H9 (cell line): ENCODE measurements at regions not wholly inside any gene's neighbourhood (a gene's known extent, or its start where the extent isn't known, plus 50 kb on each side); places are given as distances from the start of the nearest gene placed in this dataset.

Experiments used
- DNase-seq: peaks from one replicate; pipeline ENCODE4 v3.0.0-alpha.2; 2017
- H2AFZ ChIP-seq: one replicate; pipeline ENCODE4 v1.6.1; 2013; ENCODE audit warnings: mild to moderate bottlenecking, low read length, control low read depth, moderate library complexity
- H2AK5ac ChIP-seq: 2 replicates; pipeline ENCODE4 v1.6.1; 2013; ENCODE audit warnings: low read length, control low read depth, mixed read lengths; ENCODE audit not compliant: insufficient read length
- H2BK120ac ChIP-seq: one replicate; pipeline ENCODE4 v1.6.1; 2013; ENCODE audit warnings: low read depth, mild to moderate bottlenecking, low read length, control low read depth, inconsistent platforms; ENCODE audit not compliant: poor library complexity, severe bottlenecking
- H2BK12ac ChIP-seq: 2 replicates; pipeline ENCODE4 v1.6.1; 2013; ENCODE audit warnings: low read length, control low read depth, mixed read lengths, low read depth; ENCODE audit not compliant: insufficient read length
- H2BK15ac ChIP-seq: 2 replicates; pipeline ENCODE4 v1.6.1; 2013; ENCODE audit warnings: low read depth, low read length, control low read depth
- H2BK20ac ChIP-seq: one replicate; pipeline ENCODE4 v1.6.1; 2013; ENCODE audit warnings: low read depth, mild to moderate bottlenecking, low read length, control low read depth, inconsistent platforms; ENCODE audit not compliant: poor library complexity, severe bottlenecking
- H2BK5ac ChIP-seq: 2 replicates; pipeline ENCODE4 v1.6.1; 2013; ENCODE audit warnings: low read length, control low read depth, mixed read lengths; ENCODE audit not compliant: insufficient read length
- H3K14ac ChIP-seq: 2 replicates; pipeline ENCODE4 v1.6.1; 2013; ENCODE audit warnings: low read length, control low read depth; ENCODE audit not compliant: insufficient read depth
- H3K18ac ChIP-seq: 2 replicates; pipeline ENCODE4 v1.6.1; 2013; ENCODE audit warnings: low read depth, mild to moderate bottlenecking, mixed read lengths, low read length, control low read depth; ENCODE audit not compliant: insufficient read length
- H3K23ac ChIP-seq: 2 replicates; pipeline ENCODE4 v1.6.1; 2013; ENCODE audit warnings: low read length, control low read depth, mixed read lengths, low read depth; ENCODE audit not compliant: insufficient read length
- H3K23me2 ChIP-seq: 2 replicates; pipeline ENCODE4 v1.6.1; 2013; ENCODE audit warnings: low read depth, mild to moderate bottlenecking, mixed read lengths, low read length, control low read depth; ENCODE audit not compliant: insufficient read length, poor library complexity, severe bottlenecking
- H3K27ac ChIP-seq: 2 replicates; pipeline ENCODE4 v1.5.1; 2013; ENCODE audit warnings: low read length, control low read depth, mixed read lengths, low read depth; ENCODE audit not compliant: insufficient read length
- H3K27me3 ChIP-seq: 2 replicates; pipeline ENCODE4 v1.6.1; 2013; ENCODE audit warnings: low read length, control low read depth, inconsistent platforms; ENCODE audit not compliant: insufficient read depth
- H3K4ac ChIP-seq: 2 replicates; pipeline ENCODE4 v1.6.1; 2013; ENCODE audit warnings: low read depth, mild to moderate bottlenecking, control low read depth, inconsistent platforms, low read length, moderate library complexity
- H3K4me1 ChIP-seq: 2 replicates; pipeline ENCODE4 v1.6.1; 2013; ENCODE audit warnings: low read length, control low read depth, inconsistent platforms; ENCODE audit not compliant: insufficient read depth
- H3K4me2 ChIP-seq: 2 replicates; pipeline ENCODE4 v1.6.1; 2013; ENCODE audit warnings: low read length, control low read depth, mixed read lengths; ENCODE audit not compliant: insufficient read length, insufficient read depth
- H3K56ac ChIP-seq: 2 replicates; pipeline ENCODE4 v1.6.1; 2013; ENCODE audit warnings: low read depth, mild to moderate bottlenecking, mixed read lengths, low read length, control low read depth; ENCODE audit not compliant: insufficient read length
- H3K79me1 ChIP-seq: 2 replicates; pipeline ENCODE4 v1.6.1; 2013; ENCODE audit warnings: low read depth, mild to moderate bottlenecking, moderate library complexity, low read length, control low read depth, inconsistent platforms; ENCODE audit not compliant: insufficient read depth, poor library complexity, severe bottlenecking
- H3K79me2 ChIP-seq: 2 replicates; pipeline ENCODE4 v1.6.1; 2013; ENCODE audit warnings: low read length, control low read depth, inconsistent platforms; ENCODE audit not compliant: insufficient read depth
- H3K9ac ChIP-seq: 2 replicates; pipeline ENCODE4 v1.6.1; 2013; ENCODE audit warnings: low read length, control low read depth, mixed read lengths; ENCODE audit not compliant: insufficient read length; ENCODE audit errors: extremely low read depth
- H3K9me3 ChIP-seq: one replicate; pipeline ENCODE4 v1.6.1; 2013; ENCODE audit warnings: low read depth, low read length, inconsistent platforms; ENCODE audit not compliant: control insufficient read depth
- H3T11ph ChIP-seq: one replicate; pipeline ENCODE4 v1.6.1; 2013; ENCODE audit warnings: mild to moderate bottlenecking, low read length, control low read depth, inconsistent platforms
- H4K20me1 ChIP-seq: one replicate; pipeline ENCODE4 v1.6.1; 2013; ENCODE audit not compliant: control insufficient read depth, insufficient read length, insufficient read depth
- H4K5ac ChIP-seq: 2 replicates; pipeline ENCODE4 v1.6.1; 2013; ENCODE audit warnings: low read depth, mild to moderate bottlenecking, mixed read lengths, low read length, control low read depth; ENCODE audit not compliant: insufficient read length
- H4K8ac ChIP-seq: replicated peaks from 2 replicates; pipeline ENCODE4 v1.6.1; 2013; ENCODE audit warnings: low read length, control low read depth, mixed read lengths, low read depth; ENCODE audit not compliant: insufficient read length
- H4K91ac ChIP-seq: 2 replicates; pipeline ENCODE4 v1.6.1; 2013; ENCODE audit warnings: low read depth, mild to moderate bottlenecking, moderate library complexity, mixed read lengths, low read length, control low read depth; ENCODE audit not compliant: insufficient read length
- H3K27ac Mint-ChIP-seq, 3 experiments: 2 replicates in 2 of 3; 3 replicates in 1 of 3; pipeline ENCODE4 v1.8.0; 2020 to 2021; ENCODE audit warnings: mixed read lengths in 3 of 3, mild to moderate bottlenecking in 1 of 3, moderate library complexity in 1 of 3
- H3K27me3 Mint-ChIP-seq: 2 replicates; pipeline ENCODE4 v1.8.0; 2021; ENCODE audit warnings: low read depth, mild to moderate bottlenecking, moderate library complexity, mixed read lengths
- H3K36me3 Mint-ChIP-seq, 3 experiments: 2 replicates in 2 of 3; 3 replicates in 1 of 3; pipeline ENCODE4 v1.8.0; 2020 to 2021; ENCODE audit warnings: low read depth in 3 of 3, mixed read lengths in 3 of 3; ENCODE audit not compliant: insufficient read depth in 1 of 3
- H3K4me1 Mint-ChIP-seq, 2 experiments: 2 replicates each; pipeline ENCODE4 v1.8.0; 2020; ENCODE audit warnings: mixed read lengths in 2 of 2
- H3K4me3 Mint-ChIP-seq, 2 experiments: 2 replicates in 1 of 2; 3 replicates in 1 of 2; pipeline ENCODE4 v1.8.0; 2020 to 2021; ENCODE audit warnings: mild to moderate bottlenecking in 2 of 2, mixed read lengths in 2 of 2, moderate library complexity in 1 of 2
- H3K9me3 Mint-ChIP-seq, 2 experiments: 2 replicates in 1 of 2; 3 replicates in 1 of 2; pipeline ENCODE4 v1.8.0; 2020; ENCODE audit warnings: mild to moderate bottlenecking in 2 of 2, mixed read lengths in 2 of 2, moderate library complexity in 1 of 2
- WGBS: extraction: QIAGEN DNeasy Blood & Tissue Kit; methylation state at CpG from one replicate; pipeline ENCODE4 v1.1.7; 2013; ENCODE audit warnings: missing lambda C conversion rate, low lambda C conversion rate, mixed read lengths; ENCODE audit not compliant: insufficient read length; ENCODE audit errors: extremely low coverage; 5-methylcytosine and 5-hydroxymethylcytosine counted together
- TF ChIP-seq, protein P1 (sequence below): fragments of 200-600 bp; sonication (generic); conservative IDR thresholded peaks from 3 replicates; pipeline ENCODE4 v1.8.0; 2021; ENCODE audit warnings: antibody characterized with exemption, mild to moderate bottlenecking

DNA sequence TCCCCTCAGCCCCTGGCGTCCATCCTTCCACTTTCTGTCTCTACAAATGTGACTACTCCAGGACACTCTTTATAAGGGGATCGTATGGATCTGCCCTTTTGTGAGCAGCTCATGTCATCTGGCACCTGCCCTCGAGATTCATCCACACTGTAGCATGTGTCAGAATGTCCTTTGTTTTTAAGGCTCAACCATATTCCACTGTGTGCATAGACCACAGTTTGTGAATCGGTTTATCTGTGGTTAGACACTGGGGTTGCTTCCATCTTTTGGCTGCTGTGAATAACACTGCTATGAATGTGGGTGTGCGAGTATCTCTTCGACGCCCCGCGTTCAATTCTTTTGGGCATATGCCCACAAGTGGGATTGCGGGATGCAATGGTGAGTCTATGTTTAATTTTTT lies 167.9 kb downstream of the NUP210 start:
- TF ChIP-seq, protein P1, sequence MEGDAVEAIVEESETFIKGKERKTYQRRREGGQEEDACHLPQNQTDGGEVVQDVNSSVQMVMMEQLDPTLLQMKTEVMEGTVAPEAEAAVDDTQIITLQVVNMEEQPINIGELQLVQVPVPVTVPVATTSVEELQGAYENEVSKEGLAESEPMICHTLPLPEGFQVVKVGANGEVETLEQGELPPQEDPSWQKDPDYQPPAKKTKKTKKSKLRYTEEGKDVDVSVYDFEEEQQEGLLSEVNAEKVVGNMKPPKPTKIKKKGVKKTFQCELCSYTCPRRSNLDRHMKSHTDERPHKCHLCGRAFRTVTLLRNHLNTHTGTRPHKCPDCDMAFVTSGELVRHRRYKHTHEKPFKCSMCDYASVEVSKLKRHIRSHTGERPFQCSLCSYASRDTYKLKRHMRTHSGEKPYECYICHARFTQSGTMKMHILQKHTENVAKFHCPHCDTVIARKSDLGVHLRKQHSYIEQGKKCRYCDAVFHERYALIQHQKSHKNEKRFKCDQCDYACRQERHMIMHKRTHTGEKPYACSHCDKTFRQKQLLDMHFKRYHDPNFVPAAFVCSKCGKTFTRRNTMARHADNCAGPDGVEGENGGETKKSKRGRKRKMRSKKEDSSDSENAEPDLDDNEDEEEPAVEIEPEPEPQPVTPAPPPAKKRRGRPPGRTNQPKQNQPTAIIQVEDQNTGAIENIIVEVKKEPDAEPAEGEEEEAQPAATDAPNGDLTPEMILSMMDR = no peak
- H2BK120ac ChIP-seq = no peak overlapping the region
- H2AK5ac ChIP-seq = no peak overlapping the region
- Mint-ChIP-seq H3K4me1 (peaks cover 4 to 10% of the 10 kb centered on the region in 2 experiments; a peak in 3 of 4 replicates), H3K36me3 (no peaks in the 10 kb centered on the region), H3K27ac (no peak overlapping the region), H3K9me3 (no peaks in the 10 kb centered on the region), H3K4me3 (no peak overlapping the region), H3K27me3 (no peaks in the 10 kb centered on the region)
- no peak overlapping the region for H3K56ac ChIP-seq
- H2BK15ac ChIP-seq = no peak overlapping the region
- H3K79me2 ChIP-seq = no peaks in the 10 kb centered on the region
- H3K9ac ChIP-seq = no peak overlapping the region
- H2BK12ac ChIP-seq = no peak overlapping the region
- no peak overlapping the region for H2BK20ac ChIP-seq
- no peak overlapping the region for H3K4me2 ChIP-seq
- H3K18ac ChIP-seq = no peak overlapping the region
- H3K27ac ChIP-seq = no peak overlapping the region
- H4K8ac ChIP-seq = no peak overlapping the region
- no peaks in the 10 kb centered on the region for H4K20me1 ChIP-seq
- no peak overlapping the region for H3K14ac ChIP-seq
- no peaks in the 10 kb centered on the region for H3K4me1 ChIP-seq
- no peak overlapping the region for H4K5ac ChIP-seq
- peaks cover 2% of the 10 kb centered on the region for H3K23me2 ChIP-seq
- no peaks in the 10 kb centered on the region for H3K9me3 ChIP-seq
- H3K79me1 ChIP-seq = no peaks in the 10 kb centered on the region
- no peak overlapping the region for H2BK5ac ChIP-seq
- no peak overlapping the region for H3K23ac ChIP-seq
- H4K91ac ChIP-seq = no peak overlapping the region
- no peak overlapping the region for H2AFZ ChIP-seq
- DNase-seq = no peak
- H3T11ph ChIP-seq = no peak overlapping the region
- WGBS = no CpG with 5 or more reads among the region's 10 CpGs
- no peaks in the 10 kb centered on the region for H3K27me3 ChIP-seq
- H3K4ac ChIP-seq = no peak overlapping the region
